ENCODE measurements at regions not wholly inside any gene's neighbourhood (a gene's known extent, or its start where the extent isn't known, plus 50 kb on each side); places are given as distances from the start of the nearest gene placed in this dataset.
A peak's percentile ranks its signal among the peaks of the same experiment; 100 is the strongest.

DNA sequence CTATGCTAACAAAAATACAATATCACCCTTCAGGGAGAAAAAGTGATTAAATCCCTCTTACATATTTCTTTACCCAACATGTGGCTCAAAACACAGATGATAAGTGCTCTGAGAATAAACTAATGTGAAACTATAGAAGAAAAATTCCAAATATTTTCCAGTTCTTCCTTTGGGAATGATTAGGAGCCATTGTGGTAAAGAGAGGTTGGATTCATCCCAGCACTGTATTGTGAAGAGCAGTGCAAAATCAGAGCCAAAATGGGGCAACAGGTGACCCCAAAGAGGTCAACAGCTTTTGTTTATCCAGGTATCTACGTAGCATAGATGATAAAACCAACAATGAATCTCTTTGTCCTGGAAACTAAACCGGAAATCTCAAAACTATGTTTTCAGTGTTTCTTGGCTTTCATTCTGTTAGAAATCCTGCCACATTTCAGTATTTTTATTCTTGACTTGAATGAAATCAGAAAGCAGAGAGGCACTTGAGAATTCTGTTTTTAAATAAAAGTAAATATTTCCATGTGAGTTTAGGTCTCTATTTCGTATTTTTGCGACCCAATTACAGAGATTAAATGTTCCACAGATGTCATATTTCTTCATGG is 120.4 kb upstream of the FST start:
- Histone ChIP-seq H3K9me3 (replicated peaks) (no peaks in the 10 kb centered on the region), H3K27me3 (ENCODE audit: low read depth) (no peaks in the 10 kb centered on the region), H3K4me3 (no peak overlapping the region), H3K27ac (replicated peaks) (peak overlapping the region; percentile 60), H3K4me1 (no peaks in the 10 kb centered on the region), H3K36me3 (no peaks in the 10 kb centered on the region)
- intact Hi-C loops (cut with micrococcal nuclease): no loop called here
- no peak for DNase-seq
- TF ChIP-seq, protein P1, sequence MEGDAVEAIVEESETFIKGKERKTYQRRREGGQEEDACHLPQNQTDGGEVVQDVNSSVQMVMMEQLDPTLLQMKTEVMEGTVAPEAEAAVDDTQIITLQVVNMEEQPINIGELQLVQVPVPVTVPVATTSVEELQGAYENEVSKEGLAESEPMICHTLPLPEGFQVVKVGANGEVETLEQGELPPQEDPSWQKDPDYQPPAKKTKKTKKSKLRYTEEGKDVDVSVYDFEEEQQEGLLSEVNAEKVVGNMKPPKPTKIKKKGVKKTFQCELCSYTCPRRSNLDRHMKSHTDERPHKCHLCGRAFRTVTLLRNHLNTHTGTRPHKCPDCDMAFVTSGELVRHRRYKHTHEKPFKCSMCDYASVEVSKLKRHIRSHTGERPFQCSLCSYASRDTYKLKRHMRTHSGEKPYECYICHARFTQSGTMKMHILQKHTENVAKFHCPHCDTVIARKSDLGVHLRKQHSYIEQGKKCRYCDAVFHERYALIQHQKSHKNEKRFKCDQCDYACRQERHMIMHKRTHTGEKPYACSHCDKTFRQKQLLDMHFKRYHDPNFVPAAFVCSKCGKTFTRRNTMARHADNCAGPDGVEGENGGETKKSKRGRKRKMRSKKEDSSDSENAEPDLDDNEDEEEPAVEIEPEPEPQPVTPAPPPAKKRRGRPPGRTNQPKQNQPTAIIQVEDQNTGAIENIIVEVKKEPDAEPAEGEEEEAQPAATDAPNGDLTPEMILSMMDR (IDR thresholded peaks at IDR 0.05; ENCODE audit: borderline replicate concordance): no peak

GRCh38 chr5:53360811-53361210 is 119.6 kb upstream of the FST start:
- Histone ChIP-seq H3K27ac (replicated peaks) (peak overlapping the region; percentile 60), H3K36me3 (no peaks in the 10 kb centered on the region), H3K4me1 (no peaks in the 10 kb centered on the region), H3K9me3 (replicated peaks) (no peaks in the 10 kb centered on the region), H3K27me3 (ENCODE audit: low read depth) (no peaks in the 10 kb centered on the region), H3K4me3 (no peak overlapping the region)
- no peak for DNase-seq
- intact Hi-C loops (cut with micrococcal nuclease): no loop called here
- TF ChIP-seq, protein P1 (IDR thresholded peaks at IDR 0.05; ENCODE audit: borderline replicate concordance): no peak

GRCh38 chr5:53361708-53362107 is 118.7 kb upstream of the FST start:
- no peaks in the 10 kb centered on the region for H3K9me3 ChIP-seq (replicated peaks)
- no peak overlapping the region for H3K4me3 ChIP-seq
- H3K4me1 ChIP-seq: no peaks in the 10 kb centered on the region
- intact Hi-C loops (cut with micrococcal nuclease): no loop called here
- no peak for DNase-seq
- H3K36me3 ChIP-seq: no peaks in the 10 kb centered on the region
- peak overlapping the region; percentile 9 for H3K27ac ChIP-seq (replicated peaks)
- TF ChIP-seq, protein P1 (IDR thresholded peaks at IDR 0.05; ENCODE audit: borderline replicate concordance): no peak
- no peaks in the 10 kb centered on the region for H3K27me3 ChIP-seq (ENCODE audit: low read depth)

GRCh38 chr5:53362521-53362941 is 117.9 kb upstream of the FST start:
- no peaks in the 10 kb centered on the region for H3K4me1 ChIP-seq
- no peak overlapping the region for H3K4me3 ChIP-seq
- intact Hi-C loops (cut with micrococcal nuclease): no loop called here
- no peak for DNase-seq
- no peaks in the 10 kb centered on the region for H3K36me3 ChIP-seq
- no peaks in the 10 kb centered on the region for H3K27me3 ChIP-seq (ENCODE audit: low read depth)
- H3K9me3 ChIP-seq (replicated peaks): no peaks in the 10 kb centered on the region
- peak overlapping the region; percentile 9 for H3K27ac ChIP-seq (replicated peaks)
- TF ChIP-seq, protein P1 (IDR thresholded peaks at IDR 0.05; ENCODE audit: borderline replicate concordance): no peak

DNA sequence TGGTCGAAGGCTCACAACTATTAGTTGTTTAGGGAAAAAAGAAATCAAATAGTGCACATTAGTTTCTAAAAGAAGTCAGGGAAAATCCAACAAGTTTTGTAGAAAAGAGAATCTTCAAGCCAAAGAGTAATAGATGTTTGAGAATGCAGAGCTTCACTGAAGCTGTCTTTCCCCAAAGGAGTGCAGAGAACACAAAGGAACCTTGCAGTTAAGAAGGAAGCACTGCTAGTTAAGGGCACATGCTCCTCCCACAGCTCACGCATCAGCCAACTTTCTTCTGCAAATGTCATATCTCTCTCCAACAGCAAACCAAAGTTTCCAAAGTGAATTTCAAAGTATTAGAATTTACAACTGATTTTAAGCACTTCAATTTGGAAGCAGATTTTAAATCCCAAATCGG is 116.4 kb upstream of the FST start:
- peak; percentile 15 for DNase-seq
- H3K4me1 ChIP-seq: no peaks in the 10 kb centered on the region
- H3K27ac ChIP-seq (replicated peaks): no peak overlapping the region
- no peaks in the 10 kb centered on the region for H3K27me3 ChIP-seq (ENCODE audit: low read depth)
- intact Hi-C loops (cut with micrococcal nuclease): no loop called here
- H3K4me3 ChIP-seq: no peak overlapping the region
- TF ChIP-seq, protein P1 (IDR thresholded peaks at IDR 0.05; ENCODE audit: borderline replicate concordance): no peak
- no peaks in the 10 kb centered on the region for H3K9me3 ChIP-seq (replicated peaks)
- no peaks in the 10 kb centered on the region for H3K36me3 ChIP-seq

Measured in left ventricle myocardium inferior (tissue), 1 donor.